NCI-H774 (cell line): ENCODE measurements at regions not wholly inside any gene's neighbourhood (a gene's known extent, or its start where the extent isn't known, plus 50 kb on each side); places are given as distances from the start of the nearest gene placed in this dataset.

Experiments used
- DNase-seq: peaks from one replicate; lab custom pipeline; 2025; lab: John Stamatoyannopoulos, UW

- no peak for DNase-seq
Measured at GRCh38 chr5:133905424-133905823, 63.0 kb downstream of the C5orf15 start.

DNA sequence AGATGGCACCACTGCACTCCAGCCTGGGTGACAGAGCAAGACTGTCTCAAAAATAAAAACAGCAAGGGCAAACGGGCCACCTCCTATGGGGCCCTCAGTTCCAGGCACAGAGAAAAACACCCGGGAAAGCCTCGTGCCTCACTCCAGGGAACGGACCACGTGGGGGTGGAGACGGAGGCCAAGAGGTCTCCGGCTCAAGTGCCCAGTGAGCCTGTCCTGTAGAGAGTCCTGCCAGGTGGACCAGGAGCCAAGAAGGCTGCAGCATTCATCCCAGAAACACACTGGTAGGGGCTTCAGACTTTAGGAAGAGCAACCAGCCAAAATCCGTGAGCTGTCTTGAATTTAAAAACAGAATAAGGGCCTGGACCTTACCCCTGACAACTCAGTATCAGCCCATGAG, 63.8 kb downstream of the C5orf15 start:
- no peak for DNase-seq

GRCh38 chr5:133902511-133903118, 65.8 kb downstream of the C5orf15 start:
- no peak for DNase-seq

GRCh38 chr5:133900534-133901270, 67.7 kb downstream of the C5orf15 start:
- no peak for DNase-seq

- no peak for DNase-seq
Measured at GRCh38 chr5:133899506-133899905, 68.9 kb downstream of the C5orf15 start.

DNA sequence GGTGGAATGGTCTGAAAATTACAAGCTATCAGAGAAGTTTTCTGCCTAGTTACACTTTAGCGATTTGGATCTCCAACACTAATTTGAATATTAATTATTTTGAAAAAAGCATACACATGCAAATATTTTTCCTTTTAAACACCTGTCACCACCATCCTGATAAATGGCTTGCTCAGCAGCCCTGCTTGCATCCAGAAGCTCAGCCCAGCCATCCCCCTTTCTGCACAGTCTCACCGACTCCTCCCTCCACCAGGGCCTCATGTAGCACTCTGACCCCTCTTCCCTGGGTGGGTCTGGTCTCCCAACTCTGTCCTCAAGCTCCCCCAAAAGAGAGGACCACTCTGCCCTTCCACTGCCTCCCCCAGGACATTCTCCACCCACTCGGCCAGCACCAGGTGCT, 70.0 kb downstream of the C5orf15 start:
- no peak for DNase-seq

- DNase-seq = no peak
Measured at GRCh38 chr5:133897431-133897830, 71.0 kb downstream of the C5orf15 start.

GRCh38 chr5:133896873-133897272, 71.6 kb downstream of the C5orf15 start:
- DNase-seq = no peak

DNA sequence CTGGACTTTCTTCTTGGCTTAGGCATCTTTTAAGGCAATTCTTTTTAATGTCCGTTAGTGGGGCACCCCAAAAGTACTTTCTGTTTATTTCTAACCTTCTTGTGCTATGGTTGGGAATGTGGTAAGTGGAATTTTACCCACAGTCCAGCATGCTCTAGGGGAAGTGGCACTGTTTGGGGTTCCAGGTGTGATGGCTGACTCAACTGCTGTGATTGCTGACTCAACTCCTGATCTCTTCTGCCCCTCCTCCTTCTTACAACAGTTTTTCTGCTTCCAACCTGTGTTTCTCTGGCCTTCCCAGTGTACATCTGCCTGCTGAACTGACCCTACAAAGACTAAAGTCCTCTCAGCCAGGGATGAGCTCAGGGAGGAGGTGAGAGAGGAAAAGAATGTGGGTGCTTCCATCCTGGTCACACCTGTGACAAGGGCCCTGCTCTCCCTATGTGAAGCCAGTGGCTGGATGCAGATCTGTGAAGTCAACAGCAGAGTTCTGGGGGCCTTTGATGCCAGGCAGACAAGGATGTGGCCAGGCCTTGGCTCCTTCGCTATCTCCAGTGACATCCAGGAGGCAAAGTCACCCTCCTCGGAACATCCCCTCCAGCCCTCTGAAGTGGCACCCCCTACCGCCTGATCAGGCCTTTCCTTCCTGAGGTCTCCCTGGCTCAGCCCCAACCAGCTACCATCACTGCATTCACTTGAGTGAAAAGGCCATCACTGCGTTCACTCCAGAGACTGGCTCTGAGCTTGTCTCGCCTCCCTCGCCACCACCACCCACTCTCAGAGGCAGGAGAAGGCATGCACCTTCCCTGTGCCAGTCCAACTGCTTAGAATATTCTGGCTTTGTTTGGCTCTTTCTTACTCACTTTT, 72.2 kb downstream of the C5orf15 start:
- DNase-seq = no peak

GRCh38 chr5:133894143-133894542, 74.3 kb downstream of the C5orf15 start:
- DNase-seq = no peak

- DNase-seq = no peak
Measured at GRCh38 chr5:133892774-133893173, 75.7 kb downstream of the C5orf15 start.

DNA sequence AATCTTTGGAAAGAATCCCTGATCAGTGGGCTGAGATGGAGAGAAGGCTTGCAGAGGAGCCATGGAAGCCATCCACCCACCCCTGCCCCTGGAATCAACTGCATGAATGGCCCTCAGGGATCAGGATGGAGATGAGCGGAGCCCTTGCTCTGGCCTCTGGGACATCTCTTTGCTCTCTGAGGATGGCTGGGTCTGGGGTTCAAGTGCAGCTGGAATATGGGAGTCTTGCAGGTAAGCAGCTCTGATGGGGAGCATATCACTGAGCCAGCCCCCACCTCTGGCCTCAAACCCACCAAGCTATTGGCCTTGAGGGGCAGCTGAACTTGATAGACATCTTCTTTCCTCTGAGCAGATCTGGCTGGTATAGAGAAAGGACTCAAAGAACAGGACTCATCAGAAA, 76.1 kb downstream of the C5orf15 start:
- DNase-seq = no peak

DNA sequence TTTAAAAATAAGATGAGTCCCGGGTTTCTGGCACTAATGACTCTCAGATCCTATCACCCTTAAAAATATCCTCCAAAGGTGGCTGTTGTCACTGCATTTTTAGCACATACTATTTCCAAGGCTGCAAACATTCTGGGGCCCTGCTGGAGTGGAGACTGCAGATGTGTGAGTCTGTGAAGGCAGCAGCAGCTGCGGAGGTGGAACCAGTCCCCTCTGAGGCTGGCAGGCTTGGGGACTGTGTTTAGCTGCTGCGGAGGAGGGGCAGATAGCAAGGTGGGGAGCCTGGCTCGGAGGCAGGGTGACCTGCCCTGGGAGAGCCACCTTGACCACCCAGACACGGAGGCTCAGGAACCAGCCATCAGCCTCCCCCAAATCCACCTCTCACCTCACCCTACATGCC, 77.0 kb downstream of the C5orf15 start:
- DNase-seq = no peak

- no peak for DNase-seq
Measured at GRCh38 chr5:133890776-133891280, 77.6 kb downstream of the C5orf15 start.

DNA sequence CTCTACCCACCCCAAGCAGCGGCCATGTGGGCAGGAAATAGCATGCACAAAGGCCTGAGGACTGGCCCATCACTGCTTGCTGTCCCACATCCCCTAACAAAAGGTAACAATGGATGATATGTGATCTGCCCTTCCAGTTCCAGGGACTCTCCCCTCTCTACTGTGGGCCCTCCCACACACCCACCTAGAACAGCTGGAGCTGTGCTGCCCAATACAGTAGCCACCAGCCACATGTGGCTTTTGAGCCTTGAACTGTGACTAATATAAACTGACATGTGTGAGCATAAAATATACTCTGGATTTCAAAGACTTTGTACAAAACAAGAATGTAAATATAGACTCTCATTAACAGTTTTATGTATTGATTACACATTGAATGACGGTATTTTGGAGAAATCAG, 78.1 kb downstream of the C5orf15 start:
- no peak for DNase-seq

GRCh38 chr5:133889271-133889905, 79.0 kb downstream of the C5orf15 start:
- DNase-seq = no peak

DNA sequence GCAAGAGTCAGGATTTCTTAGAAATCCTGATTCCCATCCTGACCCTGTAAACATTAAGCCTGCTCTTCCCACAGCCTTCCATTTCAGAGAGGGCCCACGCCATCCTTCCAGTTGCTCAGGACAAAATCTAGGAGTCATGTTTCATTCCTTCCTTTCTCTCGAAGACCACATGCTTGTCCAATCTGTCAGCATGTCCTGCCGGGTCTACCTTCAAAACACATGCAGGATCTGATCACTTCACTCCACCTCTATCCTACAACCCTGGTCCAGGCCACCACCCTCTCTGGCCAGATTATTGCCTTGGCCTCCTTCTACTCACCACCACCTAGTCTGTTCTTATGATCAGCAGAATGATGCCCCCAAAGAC, 79.8 kb downstream of the C5orf15 start:
- no peak for DNase-seq

DNA sequence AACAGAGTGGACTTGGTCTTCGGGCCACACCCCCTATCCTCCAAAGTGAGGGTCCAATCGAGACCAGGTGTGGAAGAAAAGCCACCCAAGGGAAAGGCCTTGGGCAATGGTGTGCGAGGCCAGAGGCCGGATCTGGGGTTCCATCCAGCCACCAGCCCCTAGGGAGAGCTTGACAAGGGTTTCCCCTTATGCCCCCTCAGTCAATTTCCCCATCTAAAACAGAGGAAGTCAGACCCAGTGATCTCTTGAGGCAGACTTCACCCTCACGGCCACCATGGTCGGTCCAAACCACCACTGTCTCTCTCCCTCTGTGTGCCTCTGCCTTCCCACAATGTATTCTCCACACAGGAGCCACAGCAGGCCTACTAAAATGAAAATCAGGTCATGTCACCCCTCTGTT, 82.9 kb downstream of the C5orf15 start:
- DNase-seq = no peak

- DNase-seq = no peak
Measured at GRCh38 chr5:133884569-133885311, 83.7 kb downstream of the C5orf15 start.

- DNase-seq = no peak
Measured at GRCh38 chr5:133883916-133884315, 84.5 kb downstream of the C5orf15 start.

DNA sequence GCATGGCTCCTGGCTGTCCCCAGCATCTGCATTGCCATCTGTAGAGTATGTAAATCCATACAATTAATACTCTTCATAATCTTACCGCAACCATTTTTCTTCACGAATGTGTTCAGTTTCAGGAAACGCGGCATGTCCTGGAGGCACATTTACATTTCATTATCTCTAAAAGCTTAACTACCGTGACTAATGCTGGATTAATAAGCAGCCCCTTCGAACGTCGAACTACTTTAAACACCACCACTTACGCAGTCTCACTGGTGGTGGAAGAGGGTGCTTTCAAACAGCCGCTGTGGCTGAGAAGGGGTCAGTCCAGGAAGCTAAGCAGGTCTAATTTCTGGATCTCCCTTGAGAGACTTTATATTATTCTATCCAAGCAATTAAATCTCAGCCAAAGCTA, 85.6 kb downstream of the C5orf15 start:
- no peak for DNase-seq

DNA sequence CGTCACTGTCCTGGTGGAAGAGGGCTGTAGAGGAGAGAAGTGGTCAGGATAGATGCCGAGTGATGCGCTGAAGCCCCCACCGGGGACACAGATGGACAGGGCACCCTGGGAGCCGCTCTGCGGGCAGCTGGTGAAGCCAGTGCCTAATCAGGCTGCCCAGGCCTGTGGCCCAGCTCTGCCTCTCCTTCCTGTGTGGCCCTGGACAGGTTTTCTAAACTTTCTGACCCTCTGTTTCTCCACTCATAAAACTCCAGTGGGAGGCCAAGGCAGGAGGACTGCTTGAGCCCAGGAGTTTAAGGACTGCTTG, 86.1 kb downstream of the C5orf15 start:
- no peak for DNase-seq
